ENCODE measurements at regions not wholly inside any gene's neighbourhood (a gene's known extent, or its start where the extent isn't known, plus 50 kb on each side); places are given as distances from the start of the nearest gene placed in this dataset.
"Not testable (repeated sequence)": the region's sequence is repeated elsewhere in the genome, so short reads cannot be mapped to it uniquely, and the experiment has no call there.

DNA sequence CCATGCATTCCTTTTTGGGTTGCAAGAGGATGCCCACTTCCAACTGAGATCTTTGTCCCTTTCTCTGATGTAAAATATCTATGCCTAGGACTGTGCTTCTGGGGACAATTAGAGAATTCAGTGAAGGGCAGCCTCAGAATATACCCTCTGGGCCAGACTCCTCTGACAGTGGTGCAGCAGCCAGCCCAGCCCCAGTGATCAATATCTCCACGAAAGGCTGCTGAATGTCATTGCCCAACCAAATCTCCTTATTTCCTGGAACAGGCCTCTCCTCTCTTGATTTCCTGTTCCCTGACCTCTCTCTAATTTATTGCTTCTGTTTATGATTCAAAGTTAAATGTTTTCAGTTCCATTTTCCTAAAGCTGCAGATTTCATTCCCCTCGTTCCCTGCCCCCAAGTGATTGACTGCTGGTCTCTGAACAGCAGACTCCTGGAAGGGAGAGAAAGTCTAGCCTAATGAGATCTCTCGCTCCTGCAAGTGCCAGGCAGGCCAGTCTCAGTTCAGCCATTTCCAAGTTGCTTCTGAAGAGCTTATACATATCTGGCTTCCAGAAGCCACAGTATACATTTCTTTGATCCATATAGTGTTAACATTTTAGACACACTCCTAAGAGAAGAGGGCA lies 104.4 kb upstream of the SALL1 start:
- no peak for DNase-seq (ENCODE audit: low read depth)
- TF ChIP-seq, protein P1, sequence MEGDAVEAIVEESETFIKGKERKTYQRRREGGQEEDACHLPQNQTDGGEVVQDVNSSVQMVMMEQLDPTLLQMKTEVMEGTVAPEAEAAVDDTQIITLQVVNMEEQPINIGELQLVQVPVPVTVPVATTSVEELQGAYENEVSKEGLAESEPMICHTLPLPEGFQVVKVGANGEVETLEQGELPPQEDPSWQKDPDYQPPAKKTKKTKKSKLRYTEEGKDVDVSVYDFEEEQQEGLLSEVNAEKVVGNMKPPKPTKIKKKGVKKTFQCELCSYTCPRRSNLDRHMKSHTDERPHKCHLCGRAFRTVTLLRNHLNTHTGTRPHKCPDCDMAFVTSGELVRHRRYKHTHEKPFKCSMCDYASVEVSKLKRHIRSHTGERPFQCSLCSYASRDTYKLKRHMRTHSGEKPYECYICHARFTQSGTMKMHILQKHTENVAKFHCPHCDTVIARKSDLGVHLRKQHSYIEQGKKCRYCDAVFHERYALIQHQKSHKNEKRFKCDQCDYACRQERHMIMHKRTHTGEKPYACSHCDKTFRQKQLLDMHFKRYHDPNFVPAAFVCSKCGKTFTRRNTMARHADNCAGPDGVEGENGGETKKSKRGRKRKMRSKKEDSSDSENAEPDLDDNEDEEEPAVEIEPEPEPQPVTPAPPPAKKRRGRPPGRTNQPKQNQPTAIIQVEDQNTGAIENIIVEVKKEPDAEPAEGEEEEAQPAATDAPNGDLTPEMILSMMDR (conservative IDR thresholded peaks at IDR 0.05; ENCODE audit: control insufficient read depth, insufficient read depth, low read depth, low read length): no peak
- no peak overlapping the region for H3K4me3 ChIP-seq (ENCODE audit: control insufficient read depth, low read depth, low read length)

DNA sequence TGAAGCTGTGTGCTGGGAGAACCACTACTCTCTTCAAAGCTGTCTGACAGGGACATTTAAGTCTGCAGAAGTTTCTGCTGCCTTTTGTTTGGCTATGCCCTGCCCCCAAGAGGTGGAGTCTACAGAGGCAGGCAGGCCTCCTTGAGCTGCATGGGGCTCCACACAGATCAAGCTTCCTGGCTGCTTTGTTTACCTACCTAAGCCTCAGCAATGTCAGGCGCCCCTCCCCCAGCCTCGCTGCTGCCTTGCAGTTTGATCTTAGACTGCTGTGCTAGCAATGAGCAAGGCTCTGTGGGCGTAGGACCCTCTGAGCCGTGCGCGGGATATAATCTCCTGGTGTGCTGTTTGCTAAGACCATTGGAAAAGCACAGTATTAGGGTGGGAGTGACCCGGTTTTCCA lies 103.3 kb upstream of the SALL1 start:
- H3K4me3 ChIP-seq (ENCODE audit: control insufficient read depth, low read depth, low read length); DNase-seq (ENCODE audit: low read depth): not testable (repeated sequence)

DNA sequence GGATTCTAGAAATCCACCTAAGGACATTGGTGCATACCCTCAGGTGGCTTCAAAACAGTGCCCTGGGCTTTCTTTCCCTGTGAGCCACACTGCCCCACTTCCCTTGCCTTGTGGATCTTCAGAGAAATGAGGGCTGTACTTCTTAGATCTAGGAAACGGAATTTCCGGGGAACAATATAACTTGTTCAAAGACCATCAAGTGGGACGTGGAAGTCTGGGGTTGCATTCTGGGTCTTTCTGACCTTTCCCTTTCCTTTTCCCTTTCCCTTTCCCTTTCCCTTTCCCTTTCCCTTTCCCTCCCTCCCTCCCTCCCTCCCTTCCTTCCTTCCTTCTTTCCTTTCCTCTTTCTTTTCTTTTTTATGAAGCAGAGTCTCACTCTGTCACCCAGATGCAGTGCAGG lies 97.1 kb upstream of the SALL1 start:
- no peak overlapping the region for H3K4me3 ChIP-seq (ENCODE audit: control insufficient read depth, low read depth, low read length)
- DNase-seq (ENCODE audit: low read depth): no peak
- TF ChIP-seq, protein P1 (conservative IDR thresholded peaks at IDR 0.05; ENCODE audit: control insufficient read depth, insufficient read depth, low read depth, low read length): no peak

DNA sequence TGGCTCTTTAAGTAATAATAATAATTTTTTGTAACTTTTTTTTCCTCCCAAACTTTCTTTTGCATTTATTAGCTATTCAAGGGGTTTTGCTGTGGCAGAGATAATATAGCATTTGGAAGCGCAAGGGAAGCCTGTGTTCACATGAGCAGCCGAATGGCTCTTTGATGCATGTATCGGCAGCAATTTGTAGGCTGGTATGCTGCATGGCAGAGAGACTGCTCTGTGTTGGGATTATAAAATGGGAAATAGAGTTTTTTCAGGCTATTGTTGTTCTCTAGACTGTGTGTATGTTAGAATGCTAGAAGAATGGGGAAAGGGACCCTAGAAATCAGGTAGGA lies 94.6 kb upstream of the SALL1 start:
- TF ChIP-seq, protein P1 (conservative IDR thresholded peaks at IDR 0.05; ENCODE audit: control insufficient read depth, insufficient read depth, low read depth, low read length): no peak
- H3K4me3 ChIP-seq (ENCODE audit: control insufficient read depth, low read depth, low read length): no peak overlapping the region
- DNase-seq (ENCODE audit: low read depth): no peak

DNA sequence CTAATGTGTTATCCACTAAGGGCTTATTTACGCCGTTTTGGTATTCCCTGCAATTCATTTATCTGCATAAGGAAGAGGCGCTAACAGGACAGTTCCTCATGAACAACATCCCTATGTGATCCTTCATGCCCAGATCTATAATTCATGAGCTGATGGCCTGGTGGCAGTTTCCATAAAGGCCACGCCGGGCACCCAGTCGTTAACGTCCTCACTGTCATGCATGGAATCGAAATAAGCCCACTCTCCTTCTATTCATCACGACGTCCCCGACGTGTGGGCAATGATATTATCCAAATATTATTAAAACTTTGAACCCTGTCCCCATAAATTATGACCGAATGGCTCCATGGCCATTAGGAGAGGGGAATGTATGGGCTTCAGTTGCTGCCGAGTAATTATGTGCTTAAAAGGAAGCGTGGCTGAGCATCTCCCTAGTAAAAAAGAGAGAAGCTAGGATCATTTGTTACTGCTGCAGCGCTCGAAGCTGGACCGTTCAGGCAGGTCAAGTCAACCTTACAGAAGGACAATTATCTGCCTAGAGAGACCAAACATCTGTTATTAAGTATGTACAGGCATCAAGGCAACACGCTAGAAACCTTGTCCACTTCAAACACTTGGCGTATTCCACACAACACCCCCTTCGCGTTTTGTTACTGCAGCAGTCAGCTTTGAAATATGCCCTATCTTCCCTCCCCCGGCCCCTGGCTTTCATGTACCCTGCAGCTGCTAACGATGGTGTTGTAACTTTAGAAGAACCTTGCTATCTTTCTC lies 94.0 kb upstream of the SALL1 start:
- TF ChIP-seq, protein P1 (conservative IDR thresholded peaks at IDR 0.05; ENCODE audit: control insufficient read depth, insufficient read depth, low read depth, low read length): no peak
- no peak for DNase-seq (ENCODE audit: low read depth)
- H3K4me3 ChIP-seq (ENCODE audit: control insufficient read depth, low read depth, low read length): no peak overlapping the region

DNA sequence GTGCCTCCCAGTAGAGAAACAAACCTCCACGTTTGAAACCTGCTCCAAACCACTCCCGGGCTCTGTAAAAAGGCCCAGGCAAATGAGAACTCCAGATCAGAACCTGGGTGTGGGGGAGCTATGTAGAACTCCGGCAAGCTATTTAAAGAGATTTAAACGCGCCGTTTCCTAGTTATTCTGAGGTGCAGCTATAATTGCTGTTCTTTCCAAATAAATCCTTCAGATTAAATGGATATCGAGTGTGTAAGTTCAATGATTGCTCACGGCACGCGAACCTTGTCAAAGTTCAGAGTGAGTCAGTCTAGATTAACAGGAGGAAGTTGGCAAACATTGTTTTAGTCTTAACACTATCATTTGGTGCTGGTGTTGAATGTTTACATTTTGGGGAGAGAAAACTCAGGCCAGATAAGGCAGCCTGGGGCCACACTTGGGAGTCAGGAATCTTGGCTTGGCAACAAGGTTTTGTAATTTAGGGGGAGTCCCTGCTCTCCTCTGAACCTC lies 92.9 kb upstream of the SALL1 start:
- no peak overlapping the region for H3K4me3 ChIP-seq (ENCODE audit: control insufficient read depth, low read depth, low read length)
- TF ChIP-seq, protein P1 (conservative IDR thresholded peaks at IDR 0.05; ENCODE audit: control insufficient read depth, insufficient read depth, low read depth, low read length): no peak
- DNase-seq (ENCODE audit: low read depth): peak; percentile 18

DNA sequence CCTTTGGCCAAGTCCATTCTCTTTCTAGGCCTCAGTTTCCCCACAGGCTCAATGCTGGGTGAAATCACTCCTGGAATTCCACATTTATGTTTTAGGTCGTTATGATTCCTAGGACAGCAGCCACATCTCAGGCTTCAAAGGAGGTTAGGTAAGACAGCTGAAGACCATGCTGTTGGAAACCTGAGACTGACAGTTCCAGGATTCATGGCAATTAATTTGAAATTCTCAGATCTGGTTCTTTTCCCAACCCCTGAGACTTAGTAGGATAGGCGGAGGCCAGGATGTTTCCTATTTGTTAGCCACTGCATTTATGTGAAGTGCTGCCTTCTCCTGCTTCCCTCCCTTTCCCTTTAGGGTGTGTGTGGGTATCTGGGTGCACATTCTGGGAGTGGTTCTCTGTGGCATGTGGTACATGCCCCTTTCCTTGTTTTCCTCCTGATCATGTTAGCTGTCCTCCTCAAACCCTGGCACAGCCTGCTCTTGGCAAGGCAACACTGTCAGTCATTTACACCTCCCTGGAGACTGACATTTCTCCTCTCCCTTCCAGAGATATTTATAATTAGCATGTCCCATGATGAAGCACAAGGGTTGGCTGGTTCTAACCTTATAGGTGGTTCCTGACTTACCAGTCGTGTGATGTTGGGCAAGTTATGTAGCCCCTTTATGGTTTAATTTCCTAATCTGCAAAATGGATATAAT lies 91.4 kb upstream of the SALL1 start:
- TF ChIP-seq, protein P1 (conservative IDR thresholded peaks at IDR 0.05; ENCODE audit: control insufficient read depth, insufficient read depth, low read depth, low read length): no peak
- no peak for DNase-seq (ENCODE audit: low read depth)
- no peak overlapping the region for H3K4me3 ChIP-seq (ENCODE audit: control insufficient read depth, low read depth, low read length)
